Chondrocyte (in vitro differentiated cells): ENCODE measurements at regions not wholly inside any gene's neighbourhood (a gene's known extent, or its start where the extent isn't known, plus 50 kb on each side); places are given as distances from the start of the nearest gene placed in this dataset.

Experiments
- DNase-seq: peaks from one replicate; pipeline ENCODE4 v3.0.0; 2021; ENCODE audit warnings: mixed read lengths, low spot score
- H3K27ac Mint-ChIP-seq: one replicate; pipeline ENCODE4 v1.8.0; 2021; ENCODE audit warnings: mild to moderate bottlenecking, moderate library complexity, mixed read lengths; ENCODE audit not compliant: unreplicated experiment
- H3K27me3 Mint-ChIP-seq: 2 replicates; pipeline ENCODE4 v1.8.0; 2021; ENCODE audit warnings: low read depth, mixed read lengths
- H3K36me3 Mint-ChIP-seq: 2 replicates; pipeline ENCODE4 v1.8.0; 2021; ENCODE audit warnings: low read depth, mixed read lengths
- H3K4me1 Mint-ChIP-seq: 2 replicates; pipeline ENCODE4 v1.8.0; 2021; ENCODE audit warnings: low read depth, mild to moderate bottlenecking, mixed read lengths
- H3K4me3 Mint-ChIP-seq: one replicate; pipeline ENCODE4 v1.8.0; 2021; ENCODE audit warnings: mild to moderate bottlenecking, moderate library complexity, mixed read lengths; ENCODE audit not compliant: unreplicated experiment
- H3K9me3 Mint-ChIP-seq: 2 replicates; pipeline ENCODE4 v1.8.0; 2021; ENCODE audit warnings: low read depth, mixed read lengths
- CTCF ChIP-seq: fragments of 200-600 bp; sonication (generic); IDR thresholded peaks from 2 replicates; pipeline ENCODE4 v1.5.0; 2021; ENCODE audit warnings: antibody characterized with exemption, mild to moderate bottlenecking, moderate library complexity

- H3K9me3 Mint-ChIP-seq, result no peaks in the 10 kb centered on the region
- H3K4me1 Mint-ChIP-seq, result peaks cover 6% of the 10 kb centered on the region
- no peaks in the 10 kb centered on the region for H3K36me3 Mint-ChIP-seq
- no peak for DNase-seq
- H3K27ac Mint-ChIP-seq, result no peak overlapping the region
- no peak overlapping the region for H3K4me3 Mint-ChIP-seq
- peaks cover 8% of the 10 kb centered on the region for H3K27me3 Mint-ChIP-seq
- TF ChIP-seq CTCF, result no peak
Measured at GRCh38 chr22:48368975-48369525, 1458.6 kb downstream of the BRD1 start.

- no peak for TF ChIP-seq CTCF
Measured at GRCh38 chr22:48367731-48368130, 1459.9 kb downstream of the BRD1 start.

GRCh38 chr22:48366591-48366990, 1461.1 kb downstream of the BRD1 start:
- Mint-ChIP-seq H3K36me3 (no peaks in the 10 kb centered on the region), H3K9me3 (no peaks in the 10 kb centered on the region), H3K4me3 (no peak overlapping the region), H3K27me3 (peaks cover 3% of the 10 kb centered on the region), H3K4me1 (peaks cover 6% of the 10 kb centered on the region), H3K27ac (no peak overlapping the region)
- DNase-seq, result no peak
- no peak for TF ChIP-seq CTCF

More at GRCh38 chr22:48367731-48368130, 1459.9 kb downstream of the BRD1 start:
- Mint-ChIP-seq H3K9me3 (no peaks in the 10 kb centered on the region), H3K27me3 (peaks cover 4% of the 10 kb centered on the region), H3K4me1 (peaks cover 6% of the 10 kb centered on the region), H3K36me3 (no peaks in the 10 kb centered on the region), H3K4me3 (no peak overlapping the region), H3K27ac (no peak overlapping the region)
- no peak for DNase-seq

- no peak for TF ChIP-seq CTCF
- DNase-seq, result no peak
- Mint-ChIP-seq H3K27ac (no peak overlapping the region), H3K4me3 (no peak overlapping the region), H3K9me3 (no peaks in the 10 kb centered on the region), H3K27me3 (no peaks in the 10 kb centered on the region), H3K36me3 (no peaks in the 10 kb centered on the region), H3K4me1 (peaks cover 6% of the 10 kb centered on the region)
Measured at GRCh38 chr22:48366056-48366455, 1461.6 kb downstream of the BRD1 start.

- Mint-ChIP-seq H3K4me3 (no peak overlapping the region), H3K27me3 (no peaks in the 10 kb centered on the region), H3K27ac (no peak overlapping the region), H3K4me1 (peaks cover 3% of the 10 kb centered on the region), H3K9me3 (no peaks in the 10 kb centered on the region), H3K36me3 (no peaks in the 10 kb centered on the region)
- no peak for DNase-seq
- no peak for TF ChIP-seq CTCF
Measured at GRCh38 chr22:48365386-48365785, 1462.3 kb downstream of the BRD1 start.
